HCT116 (cell line): ENCODE measurements at regions not wholly inside any gene's neighbourhood (a gene's known extent, or its start where the extent isn't known, plus 50 kb on each side); places are given as distances from the start of the nearest gene placed in this dataset.

ENCODE experiments used
- ATAC-seq: fragments of 200-7000 bp; cut with Tn5 transposase; 2 replicates; pipeline ENCODE4 v1.9.1; 2020; ENCODE audit warnings: mild to moderate bottlenecking, moderate library complexity
- BruUV-seq: library from RNA; stranded (reverse); fragments of 400-500 nt; replicated peaks from 2 replicates; lab custom pipeline; 2021; lab: Mats Ljungman, UMichigan
- CTCF ChIA-PET: fragments of 300-600 bp; sonication (Branson Sonifier 250); formaldehyde crosslinking; loops from one replicate; lab custom pipeline; 2021; ENCODE audit warnings: antibody characterized with exemption; lab: Charles Lee
- POLR2A ChIA-PET: fragments of 300-600, 350-600 bp; sonication (Branson Sonifier 250); formaldehyde crosslinking; loops from one replicate; lab custom pipeline; 2021; ENCODE audit warnings: antibody characterized with exemption; lab: Charles Lee
- RAD21 ChIA-PET, 2 experiments: fragments of 300-600 bp; sonication (Branson Sonifier 250); formaldehyde crosslinking; loops; one replicate each; lab custom pipeline; 2023; ENCODE audit warnings: low total read pairs in 2 of 2; ENCODE audit not compliant: uncharacterized antibody in 2 of 2, unreplicated experiment in 2 of 2, low non-redundant PET in 1 of 2; lab: Charles Lee
- DNase-seq: peaks from one replicate; pipeline ENCODE4 v3.0.0-alpha.2; 2010; ENCODE audit warnings: low read depth, low spot score
- H2AFZ ChIP-seq: fragments of 200-600 bp; shearing (Covaris generic), sonication (generic); 2 replicates; pipeline ENCODE4 v1.6.1; 2017; ENCODE audit warnings: low read depth, mixed run types, mixed read lengths, antibody characterized with exemption, low read length; ENCODE audit not compliant: poor library complexity, severe bottlenecking
- H3K27ac ChIP-seq: 2 replicates; pipeline ENCODE4 v1.5.1; 2012; ENCODE audit warnings: low read depth, low read length
- H3K27me3 ChIP-seq: fragments of 200-600 bp; sonication (generic); 2 replicates; pipeline ENCODE4 v1.6.1; 2016; ENCODE audit warnings: mixed run types, low read length, mixed read lengths; ENCODE audit not compliant: insufficient read depth
- H3K36me3 ChIP-seq, 2 experiments: fragments of 200-500 bp in 1 of 2; fragments of 200-600 bp in 1 of 2; sonication (Bioruptor generic) in 1 of 2; sonication (generic) in 1 of 2; 2 replicates each; pipeline versions ENCODE4 v1.5.1 to v1.6.1; 2014 to 2016; ENCODE audit warnings: low read length in 2 of 2, inconsistent platforms in 1 of 2, mixed read lengths in 1 of 2, mixed run types in 1 of 2; ENCODE audit not compliant: insufficient read depth in 2 of 2, control insufficient read depth in 1 of 2
- H3K4me1 ChIP-seq, 2 experiments: fragments of 200-600 bp in 1 of 2; sonication (generic) in 1 of 2; 2 replicates each; pipeline versions ENCODE4 v1.5.1 to v1.6.1; 2012 to 2017; ENCODE audit warnings: low read length in 2 of 2, inconsistent platforms in 1 of 2, mild to moderate bottlenecking in 1 of 2, mixed read lengths in 1 of 2, mixed run types in 1 of 2, moderate library complexity in 1 of 2; ENCODE audit not compliant: insufficient read depth in 2 of 2, control insufficient read depth in 1 of 2
- H3K4me2 ChIP-seq: fragments of 200-600 bp; sonication (generic); 2 replicates; pipeline ENCODE4 v1.6.1; 2017; ENCODE audit warnings: mixed run types, low read length, mixed read lengths
- H3K4me3 ChIP-seq, 2 experiments: fragments of 200-600 bp in 1 of 2; sonication (generic) in 1 of 2; replicated peaks in 1 of 2; 2 replicates each; pipeline ENCODE4 v1.5.1; 2011 to 2016; ENCODE audit warnings: low read length in 2 of 2, control low read depth in 1 of 2, low read depth in 1 of 2, mild to moderate bottlenecking in 1 of 2, mixed read lengths in 1 of 2, mixed run types in 1 of 2
- H3K79me2 ChIP-seq: fragments of 200-600 bp; sonication (generic); 2 replicates; pipeline ENCODE4 v1.6.1; 2017; ENCODE audit warnings: mild to moderate bottlenecking, mixed run types, low read length, moderate library complexity, mixed read lengths; ENCODE audit not compliant: insufficient read depth
- H3K9ac ChIP-seq: fragments of 200-600 bp; sonication (generic); 2 replicates; pipeline ENCODE4 v1.6.1; 2016; ENCODE audit warnings: low read length, mixed read lengths
- H3K9me2 ChIP-seq: fragments of 200-600 bp; sonication (generic), shearing (Covaris generic); 2 replicates; pipeline ENCODE4 v1.6.1; 2017; ENCODE audit warnings: mixed run types, mild to moderate bottlenecking, moderate library complexity; ENCODE audit not compliant: insufficient read depth
- H3K9me3 ChIP-seq, 2 experiments: fragments of 200-500 bp in 1 of 2; fragments of 200-600 bp in 1 of 2; sonication (Bioruptor generic) in 1 of 2; sonication (generic) in 1 of 2; 2 replicates each; pipeline ENCODE4 v1.6.1; 2014 to 2017; ENCODE audit warnings: low read length in 2 of 2, mixed read lengths in 2 of 2, inconsistent platforms in 1 of 2, low read depth in 1 of 2, mild to moderate bottlenecking in 1 of 2, mixed run types in 1 of 2, moderate library complexity in 1 of 2; ENCODE audit not compliant: control insufficient read depth in 1 of 2, insufficient read depth in 1 of 2
- H4K20me1 ChIP-seq: fragments of 200-600 bp; sonication (generic), shearing (Covaris generic); 2 replicates; pipeline ENCODE4 v1.6.1; 2017; ENCODE audit warnings: mixed run types, mild to moderate bottlenecking, moderate library complexity; ENCODE audit not compliant: insufficient read depth
- ATF3 ChIP-seq: IDR thresholded peaks from 2 replicates; pipeline ENCODE4 v1.6.1; 2012
- CBX3 ChIP-seq: IDR thresholded peaks from 2 replicates; pipeline ENCODE4 v1.6.1; 2012; ENCODE audit warnings: low read depth
- CEBPB ChIP-seq: IDR thresholded peaks from 2 replicates; pipeline ENCODE4 v1.6.1; 2012; ENCODE audit warnings: low read depth
- EGR1 ChIP-seq: IDR thresholded peaks from 2 replicates; pipeline ENCODE4 v1.6.1; 2012; ENCODE audit warnings: low read depth
- EZH2 ChIP-seq: fragments of 200-600 bp; sonication (generic); IDR thresholded peaks from 2 replicates; pipeline ENCODE4 v1.6.1; 2017; ENCODE audit warnings: antibody characterized with exemption, mixed run types
- EZH2phosphoT487 ChIP-seq: fragments of 200-600 bp; IDR thresholded peaks from 2 replicates; pipeline ENCODE4 v1.6.1; 2018; ENCODE audit warnings: antibody characterized with exemption, borderline replicate concordance
- FOSL1 ChIP-seq: IDR thresholded peaks from 2 replicates; pipeline ENCODE4 v1.6.1; 2012; ENCODE audit warnings: low read depth
- JUND ChIP-seq: IDR thresholded peaks from 2 replicates; pipeline ENCODE4 v1.6.1; 2012
- MAX ChIP-seq: IDR thresholded peaks from 2 replicates; pipeline ENCODE4 v1.6.1; 2012
- POLR2AphosphoS5 ChIP-seq: IDR thresholded peaks from 2 replicates; pipeline ENCODE4 v1.6.1; 2011; ENCODE audit warnings: mild to moderate bottlenecking, low read depth, low read length, moderate library complexity
- RAD21 ChIP-seq: IDR thresholded peaks from 2 replicates; pipeline ENCODE4 v1.6.1; 2012; ENCODE audit warnings: low read depth, mild to moderate bottlenecking
- REST ChIP-seq: IDR thresholded peaks from 2 replicates; pipeline ENCODE4 v1.6.1; 2012; ENCODE audit warnings: low read depth
- SIN3A ChIP-seq: IDR thresholded peaks from 2 replicates; pipeline ENCODE4 v1.6.1; 2012; ENCODE audit warnings: low read depth
- YY1 ChIP-seq: IDR thresholded peaks from 2 replicates; pipeline ENCODE4 v1.6.1; 2011; ENCODE audit warnings: low read length, low read depth, moderate library complexity, mild to moderate bottlenecking; ENCODE audit not compliant: insufficient replicate concordance; ENCODE audit errors: extremely low read depth
- ZBTB33 ChIP-seq: IDR thresholded peaks from 2 replicates; pipeline ENCODE4 v1.6.1; 2011; ENCODE audit warnings: mild to moderate bottlenecking, low read length, moderate library complexity; ENCODE audit not compliant: insufficient replicate concordance; ENCODE audit errors: extremely low read depth
- ZNF274 ChIP-seq: fragments of 200-500 bp; sonication (Bioruptor generic); IDR thresholded peaks from 2 replicates; pipeline ENCODE4 v1.6.1; 2014; ENCODE audit warnings: mild to moderate bottlenecking, low read depth, low read length, inconsistent platforms
- intact Hi-C: fragments of 100-400 bp; cut with micrococcal nuclease; formaldehyde crosslinking; loops from 2 replicates; pipeline ENCODE4 v1.10.0; 2022

- no TSS peak for BruUV-seq
- DNase-seq = no peak
- Histone ChIP-seq H3K9me2 (no peaks in the 10 kb centered on the region), H3K27me3 (no peaks in the 10 kb centered on the region), H3K79me2 (no peaks in the 10 kb centered on the region), H3K27ac (no peak overlapping the region), H3K4me3 (no peak overlapping the region), H3K4me2 (no peak overlapping the region), H3K36me3 (no peaks in the 10 kb centered on the region), H4K20me1 (no peaks in the 10 kb centered on the region), H3K9me3 (no peaks in the 10 kb centered on the region), H3K9ac (no peak overlapping the region), H2AFZ (no peak overlapping the region), H3K4me1 (peaks cover 9 to 21% of the 10 kb centered on the region in 2 experiments; a peak in 3 of 4 replicates)
- TF ChIP-seq ATF3 (no peak), CEBPB (no peak), ZBTB33 (no peak), ZNF274 (no peak), SIN3A (no peak), POLR2AphosphoS5 (no peak), JUND (no peak), EGR1 (no peak), MAX (no peak), EZH2phosphoT487 (no peak), REST (no peak), YY1 (no peak), FOSL1 (no peak), CBX3 (no peak), EZH2 (no peak), RAD21 (no peak)
- ChIA-PET CTCF (no interaction called here), POLR2A (no interaction called here), RAD21 (no interaction called here)
- intact Hi-C loops = no loop called here
- no peak for ATAC-seq
Measured at GRCh38 chr6:11415557-11415956, 122.0 kb upstream of the TMEM170B start.
